SU-DHL-6 (cell line): ENCODE measurements at regions not wholly inside any gene's neighbourhood (a gene's known extent, or its start where the extent isn't known, plus 50 kb on each side); places are given as distances from the start of the nearest gene placed in this dataset.

ENCODE experiments used
- H2AFZ ChIP-seq: fragments of 200-600 bp; sonication (generic); 2 replicates; pipeline ENCODE4 v1.6.1; 2014; ENCODE audit warnings: low read depth, mild to moderate bottlenecking, moderate library complexity, mixed read lengths, antibody characterized with exemption, low read length; ENCODE audit not compliant: severe bottlenecking
- H3F3A ChIP-seq: fragments of 200-600 bp; shearing (Covaris generic); 2 replicates; pipeline ENCODE4 v1.6.0; 2016; ENCODE audit warnings: antibody characterized with exemption, mild to moderate bottlenecking; ENCODE audit not compliant: insufficient read depth
- H3K27ac ChIP-seq: fragments of 200-600 bp; sonication (generic); 2 replicates; pipeline ENCODE4 v1.5.1; 2016; ENCODE audit warnings: low read depth, mild to moderate bottlenecking, low read length, moderate library complexity, mixed read lengths
- H3K27me3 ChIP-seq: fragments of 200-600 bp; sonication (generic), shearing (Covaris generic); 2 replicates; pipeline ENCODE4 v1.6.0; 2014; ENCODE audit warnings: mild to moderate bottlenecking, low read length
- H3K36me3 ChIP-seq: fragments of 200-600 bp; sonication (generic); 2 replicates; pipeline ENCODE4 v1.6.1; 2014; ENCODE audit warnings: mild to moderate bottlenecking, low read length, mixed read lengths
- H3K4me2 ChIP-seq: fragments of 300-600, 200-600 bp; shearing (Covaris generic), sonication (generic); 2 replicates; pipeline ENCODE4 v1.6.0; 2014; ENCODE audit warnings: low read length, low read depth, mild to moderate bottlenecking; ENCODE audit not compliant: poor library complexity, severe bottlenecking
- H3K4me3 ChIP-seq: fragments of 200-600 bp; sonication (generic); 2 replicates; pipeline ENCODE4 v1.5.1; 2014; ENCODE audit warnings: antibody characterized with exemption, low read length, mild to moderate bottlenecking, mixed read lengths; ENCODE audit not compliant: insufficient read depth, poor library complexity, severe bottlenecking
- H3K79me2 ChIP-seq: fragments of 200-600 bp; sonication (generic); 2 replicates; pipeline ENCODE4 v1.6.1; 2014; ENCODE audit warnings: mild to moderate bottlenecking, low read length, moderate library complexity; ENCODE audit not compliant: insufficient read depth
- H3K9ac ChIP-seq: fragments of 200-600 bp; sonication (generic); 2 replicates; pipeline ENCODE4 v1.7.0; 2014; ENCODE audit warnings: mild to moderate bottlenecking, low read length
- H3K9me2 ChIP-seq: fragments of 200-600 bp; sonication (generic); replicated peaks from 2 replicates; pipeline ENCODE4 v1.6.1; 2014; ENCODE audit warnings: low read length; ENCODE audit not compliant: insufficient read depth
- H3K9me3 ChIP-seq: fragments of 200-600 bp; sonication (generic); 2 replicates; pipeline ENCODE4 v1.6.1; 2014; ENCODE audit warnings: low read length, mixed read lengths; ENCODE audit not compliant: insufficient read depth
- H4K20me1 ChIP-seq: fragments of 200-600 bp; sonication (generic); 2 replicates; pipeline ENCODE4 v1.6.1; 2014; ENCODE audit warnings: low read depth, mild to moderate bottlenecking, antibody characterized with exemption, low read length, moderate library complexity, mixed read lengths
- CTCF ChIP-seq: fragments of 200-600 bp; sonication (generic); IDR thresholded peaks from one replicate; pipeline ENCODE4 v1.5.1; 2017; ENCODE audit warnings: antibody characterized with exemption, mild to moderate bottlenecking, low read length, moderate library complexity; ENCODE audit not compliant: insufficient read depth, poor library complexity, severe bottlenecking
- EZH2phosphoT487 ChIP-seq: fragments of 200-600 bp; sonication (generic), shearing (Covaris generic); conservative IDR thresholded peaks from 2 replicates; pipeline ENCODE4 v1.6.1; 2018; ENCODE audit warnings: mild to moderate bottlenecking, antibody characterized with exemption, low read length, moderate library complexity, mixed read lengths

GRCh38 chr10:130453036-130453720, 317.0 kb downstream of the GLRX3 start:
- Histone ChIP-seq H3K9ac (no peak overlapping the region), H4K20me1 (no peaks in the 10 kb centered on the region), H3K4me2 (no peak overlapping the region), H3F3A (no peaks in the 10 kb centered on the region), H3K27ac (no peak overlapping the region), H3K36me3 (no peaks in the 10 kb centered on the region), H3K9me2 (no peaks in the 10 kb centered on the region), H2AFZ (no peak overlapping the region), H3K79me2 (no peaks in the 10 kb centered on the region), H3K4me3 (no peak overlapping the region), H3K27me3 (no peaks in the 10 kb centered on the region), H3K9me3 (no peaks in the 10 kb centered on the region)
- TF ChIP-seq EZH2phosphoT487 (no peak), CTCF (no peak)

- TF ChIP-seq EZH2phosphoT487 (no peak), CTCF (no peak)
- Histone ChIP-seq H3K79me2 (no peaks in the 10 kb centered on the region), H3K36me3 (no peaks in the 10 kb centered on the region)
These were observed 317.7 kb downstream of the GLRX3 start for GRCh38 chr10:130453721-130454542.

GRCh38 chr10:130454543-130455000, 318.4 kb downstream of the GLRX3 start:
- no peak for TF ChIP-seq CTCF
- no peak for TF ChIP-seq EZH2phosphoT487
- Histone ChIP-seq H2AFZ (no peak overlapping the region), H3K4me2 (no peak overlapping the region)

More at GRCh38 chr10:130453721-130454542, 317.7 kb downstream of the GLRX3 start:
- Histone ChIP-seq H3K9ac (no peak overlapping the region), H3K27me3 (no peaks in the 10 kb centered on the region), H3K4me2 (no peak overlapping the region), H3K4me3 (no peak overlapping the region), H2AFZ (no peak overlapping the region), H4K20me1 (no peaks in the 10 kb centered on the region), H3F3A (no peaks in the 10 kb centered on the region), H3K27ac (no peak overlapping the region), H3K9me3 (no peaks in the 10 kb centered on the region), H3K9me2 (no peaks in the 10 kb centered on the region)

More at GRCh38 chr10:130454543-130455000, 318.4 kb downstream of the GLRX3 start:
- no peaks in the 10 kb centered on the region for H3K79me2 ChIP-seq
- no peaks in the 10 kb centered on the region for H3K36me3 ChIP-seq
- no peaks in the 10 kb centered on the region for H3K27me3 ChIP-seq
- no peak overlapping the region for H3K9ac ChIP-seq
- no peak overlapping the region for H3K27ac ChIP-seq
- H4K20me1 ChIP-seq = no peaks in the 10 kb centered on the region
- H3F3A ChIP-seq = no peaks in the 10 kb centered on the region
- no peaks in the 10 kb centered on the region for H3K9me3 ChIP-seq
- no peaks in the 10 kb centered on the region for H3K9me2 ChIP-seq
- no peak overlapping the region for H3K4me3 ChIP-seq
